GF-D8 (cell line): ENCODE measurements at regions not wholly inside any gene's neighbourhood (a gene's known extent, or its start where the extent isn't known, plus 50 kb on each side); places are given as distances from the start of the nearest gene placed in this dataset.

Experiments used
- DNase-seq: peaks from one replicate; lab custom pipeline; 2025; lab: John Stamatoyannopoulos, UW

DNA sequence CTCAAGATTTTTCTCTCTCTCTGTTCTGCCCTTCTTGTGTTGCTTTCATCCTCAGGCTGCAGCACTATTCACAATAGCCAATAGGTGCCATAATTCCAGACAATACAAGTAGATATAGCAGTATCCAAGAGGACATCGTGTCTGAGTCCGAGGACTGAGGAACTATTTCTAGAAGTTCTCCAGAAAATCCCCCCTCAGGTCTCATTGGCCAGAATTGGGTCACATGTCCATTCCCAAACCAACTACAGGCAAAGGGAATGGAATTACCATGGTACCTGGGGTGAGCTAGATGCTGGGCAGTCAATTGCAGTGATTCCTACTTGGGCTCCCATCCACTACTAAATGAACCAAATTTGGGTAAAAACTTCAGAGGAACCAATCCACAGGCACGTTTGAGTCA is 301.9 kb upstream of the RASGEF1B start:
- DNase-seq, result no peak

DNA sequence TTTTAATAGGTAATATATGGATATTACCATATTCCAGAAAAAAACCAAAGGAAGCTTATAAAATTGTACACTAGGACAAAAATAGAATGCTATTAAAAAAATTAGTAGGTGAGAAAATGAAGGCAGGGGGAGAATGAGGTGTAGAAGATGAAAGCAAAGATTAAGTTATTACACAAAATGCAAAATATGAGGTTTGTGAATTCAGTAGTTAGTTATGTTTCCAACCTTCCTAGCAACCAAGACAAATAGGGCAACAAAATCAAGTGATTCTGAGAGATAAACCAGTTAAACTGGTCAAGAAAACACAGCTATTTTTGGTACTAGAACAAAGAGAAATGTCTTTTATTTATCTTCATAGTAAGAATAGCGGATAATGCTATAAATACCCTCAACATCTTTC is 300.0 kb upstream of the RASGEF1B start:
- no peak for DNase-seq

GRCh38 chr4:81769244-81769643 is 297.5 kb upstream of the RASGEF1B start:
- DNase-seq, result no peak

DNA sequence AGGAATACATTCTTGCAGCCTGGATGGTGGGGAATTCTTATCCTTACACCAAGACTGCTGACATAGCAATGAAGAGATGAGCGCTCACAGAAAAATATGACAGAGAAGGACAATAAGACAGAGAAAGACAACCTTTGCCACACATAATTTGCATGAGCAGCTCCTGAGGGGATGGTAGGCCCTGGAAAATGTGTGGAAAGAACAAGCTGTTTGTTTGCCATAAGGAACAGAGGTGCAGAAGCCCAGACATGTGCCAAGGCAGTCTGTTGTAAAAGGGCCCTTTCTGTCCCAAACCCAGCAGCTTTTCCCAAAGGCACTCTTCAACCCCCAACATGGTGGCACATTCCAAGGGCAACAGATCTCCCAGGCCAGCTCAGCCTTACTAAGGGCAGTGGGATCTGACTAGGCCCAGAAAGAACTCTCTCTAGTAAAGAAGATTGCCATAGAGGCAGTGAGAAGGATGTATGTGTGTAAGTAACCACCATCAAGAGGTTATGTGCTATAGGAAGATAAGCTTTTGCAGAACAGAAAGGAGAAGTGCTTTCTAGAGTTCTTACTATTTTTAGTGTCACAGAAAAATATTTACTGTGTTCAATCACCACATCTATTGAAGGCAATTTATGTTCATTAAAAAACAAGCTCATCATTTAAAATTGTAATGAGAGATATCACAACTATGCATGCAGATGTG is 287.0 kb upstream of the RASGEF1B start:
- no peak for DNase-seq

DNA sequence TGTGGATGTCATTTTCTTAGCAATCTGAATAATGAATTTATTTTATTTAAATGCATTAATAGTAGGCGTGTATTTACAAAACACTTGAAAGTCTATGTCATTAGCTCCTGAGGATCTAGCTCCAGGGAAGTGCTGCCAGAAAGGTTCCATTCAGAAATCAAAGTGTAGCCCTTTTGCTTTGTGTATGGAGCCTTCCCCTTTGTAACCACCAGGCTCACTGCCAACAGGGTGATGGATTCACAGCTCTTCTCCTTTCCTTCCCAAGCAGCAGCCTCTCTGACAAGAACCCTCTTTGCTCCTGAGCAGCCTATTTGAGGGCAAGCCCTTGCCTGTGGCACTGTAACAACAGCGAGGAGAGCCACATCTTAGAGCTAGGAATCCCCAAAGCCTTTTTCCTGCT is 286.0 kb upstream of the RASGEF1B start:
- DNase-seq, result no peak

DNA sequence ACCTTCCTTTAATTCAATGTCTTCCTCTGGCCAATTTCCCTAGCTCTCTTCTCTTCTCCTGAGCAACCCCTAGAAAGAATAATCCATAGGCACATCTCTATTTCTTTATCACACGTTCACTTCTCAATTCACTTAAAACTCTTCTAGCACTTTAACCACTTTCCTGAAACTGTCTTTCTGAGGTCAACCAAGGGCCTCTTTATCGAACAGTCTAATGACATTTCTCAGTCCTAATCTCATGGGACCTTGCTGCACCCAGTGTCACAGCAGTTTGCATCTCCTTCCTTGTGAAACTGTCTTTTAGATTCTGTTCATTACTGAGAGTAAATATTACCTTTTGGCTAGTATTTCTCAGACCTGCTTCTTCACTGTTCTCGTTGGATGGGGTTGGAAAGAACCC is 285.3 kb upstream of the RASGEF1B start:
- DNase-seq, result no peak

DNA sequence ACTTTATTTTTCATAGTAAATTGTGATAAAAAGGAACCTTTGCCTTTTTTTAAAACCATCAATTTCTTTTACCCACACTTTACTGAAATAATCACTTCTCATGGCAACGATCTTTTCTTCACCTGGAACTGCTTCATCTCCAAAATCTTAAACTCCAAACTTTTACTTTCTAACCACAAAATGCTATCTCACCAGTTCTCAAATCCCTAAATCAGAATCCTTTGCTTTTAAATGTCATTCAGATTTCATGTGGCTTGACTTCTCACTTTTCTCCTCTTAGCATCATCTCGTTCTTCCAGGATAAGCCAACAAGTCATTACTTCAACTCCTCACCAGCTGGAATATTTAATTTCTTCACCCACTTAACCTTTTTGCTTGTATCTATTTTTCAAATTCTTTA is 284.3 kb upstream of the RASGEF1B start:
- DNase-seq, result no peak

DNA sequence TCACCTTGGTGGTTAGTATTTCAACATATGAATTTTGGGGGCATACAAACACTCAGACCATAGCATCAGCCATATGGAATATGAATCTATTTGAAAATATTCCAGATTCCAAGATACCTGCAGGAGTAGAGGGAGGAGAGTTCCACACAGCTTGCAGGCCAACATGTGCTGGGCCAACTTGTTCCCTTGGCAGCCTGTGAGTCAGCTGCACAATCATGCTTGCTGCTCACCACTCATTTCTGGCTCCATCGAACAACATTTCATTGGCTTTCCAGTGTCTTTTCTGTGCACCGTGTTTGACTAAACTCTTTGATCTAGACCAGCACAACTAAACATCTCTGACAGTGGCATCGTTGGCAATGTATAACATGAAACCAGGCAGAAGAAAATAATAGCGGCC is 282.5 kb upstream of the RASGEF1B start:
- DNase-seq, result no peak

DNA sequence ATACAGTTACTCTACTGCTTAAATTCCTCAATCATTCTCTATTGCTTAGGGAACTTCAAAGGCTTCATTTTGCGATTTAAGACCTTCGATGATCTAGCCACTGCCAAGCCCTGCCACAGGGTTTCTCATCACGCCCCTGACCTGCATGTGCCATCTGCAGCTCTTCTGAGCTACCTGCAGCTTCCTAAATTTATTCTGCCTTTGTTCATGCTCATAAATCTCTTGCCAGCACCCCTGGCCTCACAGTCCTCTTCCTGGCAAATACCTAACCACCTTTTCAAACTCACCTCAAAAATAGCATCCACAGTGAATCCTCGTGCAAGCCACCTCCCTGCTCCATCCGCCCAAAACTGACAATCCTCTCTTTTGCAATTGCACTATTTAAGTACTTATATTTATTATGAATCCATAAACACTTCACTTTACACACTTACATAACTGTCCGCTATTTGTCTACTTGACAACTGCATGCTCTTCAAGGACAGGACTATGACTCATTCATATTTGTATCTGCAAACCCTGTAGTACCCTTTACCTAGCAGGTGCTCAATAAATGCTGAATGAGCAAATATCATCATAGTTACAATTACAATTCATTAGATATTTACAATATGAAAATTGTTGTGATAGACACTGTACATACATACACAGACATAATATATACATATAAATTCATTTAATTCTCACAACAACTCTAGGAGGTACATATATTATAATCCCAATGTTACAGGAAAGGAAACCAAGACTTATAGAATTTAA is 280.0 kb upstream of the RASGEF1B start:
- no peak for DNase-seq

GRCh38 chr4:81747242-81747930 is 275.7 kb upstream of the RASGEF1B start:
- peak; percentile 37 for DNase-seq

DNA sequence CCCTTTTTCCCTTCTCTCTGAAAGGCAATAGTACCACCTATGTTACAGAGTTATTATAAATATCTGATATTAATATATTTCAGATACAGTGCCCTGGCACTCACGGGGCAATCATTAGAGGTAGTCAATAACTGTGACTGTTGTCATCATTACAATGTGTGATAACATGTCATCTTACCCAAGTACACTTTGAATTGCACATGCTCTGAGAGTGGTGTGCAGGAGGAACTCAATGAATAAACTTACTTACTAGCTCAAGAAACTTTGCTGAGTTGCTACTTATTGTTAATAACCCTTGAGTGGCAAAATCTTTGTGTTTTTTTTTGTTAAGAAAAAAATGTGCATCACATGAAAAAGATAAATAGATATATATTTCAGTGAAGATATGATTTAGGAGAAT is 275.1 kb upstream of the RASGEF1B start:
- DNase-seq, result no peak

DNA sequence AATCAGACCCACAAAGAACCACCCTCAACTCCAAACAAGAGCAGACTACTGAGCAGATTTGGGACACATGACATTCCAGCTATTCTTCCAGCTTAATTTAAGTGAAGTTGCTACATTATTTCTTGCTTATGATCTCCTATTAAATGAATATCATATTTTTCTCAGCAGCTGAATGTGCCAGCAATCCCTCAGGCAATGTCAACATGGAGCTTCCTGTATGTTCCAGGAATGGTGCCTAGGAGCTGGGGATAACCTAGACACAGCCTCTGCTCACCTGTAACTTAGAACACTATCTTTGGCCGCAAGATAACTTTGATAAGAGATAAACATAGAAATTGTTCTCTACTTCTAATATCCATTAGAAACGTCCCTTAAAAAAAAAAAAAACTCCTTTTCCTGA is 274.4 kb upstream of the RASGEF1B start:
- no peak for DNase-seq

DNA sequence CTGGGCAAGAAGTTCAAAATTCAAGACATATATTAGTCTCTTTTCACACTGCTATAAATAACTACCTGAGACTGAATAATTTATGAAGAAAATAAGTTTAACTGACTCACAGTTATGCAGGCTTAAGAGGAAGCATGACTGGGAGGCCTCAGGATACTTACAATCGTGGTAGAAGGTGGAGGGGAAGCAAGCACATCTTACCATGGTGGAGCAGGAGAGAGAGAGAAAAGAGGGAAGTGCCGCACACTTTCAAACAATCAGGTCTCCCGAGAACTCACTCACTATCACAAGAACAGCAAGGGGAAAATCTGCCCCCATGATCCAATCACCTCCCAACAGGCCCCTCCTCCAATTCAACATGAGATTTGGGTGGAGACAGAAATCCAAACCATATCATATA is 273.3 kb upstream of the RASGEF1B start:
- DNase-seq, result no peak

GRCh38 chr4:81743731-81744435 is 272.2 kb upstream of the RASGEF1B start:
- no peak for DNase-seq

GRCh38 chr4:81740487-81740886 is 268.8 kb upstream of the RASGEF1B start:
- no peak for DNase-seq

DNA sequence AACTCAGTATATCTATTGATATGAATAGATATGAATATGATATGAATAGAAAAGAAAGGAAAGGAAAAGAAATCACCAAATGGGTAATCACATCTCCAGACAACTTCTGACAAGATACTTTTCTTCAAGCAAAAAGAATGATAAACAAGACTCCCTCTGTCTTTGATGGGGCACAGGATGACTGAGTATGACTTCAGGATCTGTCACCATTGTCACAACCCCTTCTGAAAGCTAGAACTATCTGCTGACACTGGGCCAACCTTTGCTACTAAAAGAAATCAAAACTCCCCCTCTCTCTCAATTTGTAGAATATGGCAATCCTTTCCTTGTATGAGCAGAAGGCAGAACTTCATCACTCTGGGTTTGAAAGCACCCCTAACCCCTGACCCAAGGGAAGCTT is 267.2 kb upstream of the RASGEF1B start:
- DNase-seq, result no peak

- no peak for DNase-seq
Observed at GRCh38 chr4:81737865-81738559, 266.3 kb upstream of the RASGEF1B start.

DNA sequence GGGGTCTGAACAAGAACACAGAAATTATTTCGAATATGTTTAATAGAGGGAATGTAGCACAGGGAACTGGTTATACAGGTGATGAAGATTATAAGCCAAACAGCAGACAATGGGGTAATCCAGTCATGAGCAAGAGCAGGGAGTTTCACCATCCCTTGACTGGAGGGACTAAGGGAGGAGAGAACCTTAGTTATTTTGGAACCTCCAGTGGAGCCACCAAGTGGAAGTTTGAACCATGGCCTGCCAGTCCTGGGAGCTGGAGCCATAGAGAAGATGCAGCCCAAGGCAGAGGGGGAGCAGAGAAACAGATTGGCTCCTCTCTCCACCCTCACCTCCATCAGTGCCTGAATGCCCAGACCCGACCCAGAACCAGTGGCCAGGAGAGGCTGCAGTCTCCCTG is 264.6 kb upstream of the RASGEF1B start:
- no peak for DNase-seq

GRCh38 chr4:81732980-81733379 is 261.3 kb upstream of the RASGEF1B start:
- DNase-seq, result no peak

GRCh38 chr4:81724925-81725329 is 253.2 kb upstream of the RASGEF1B start:
- no peak for DNase-seq

DNA sequence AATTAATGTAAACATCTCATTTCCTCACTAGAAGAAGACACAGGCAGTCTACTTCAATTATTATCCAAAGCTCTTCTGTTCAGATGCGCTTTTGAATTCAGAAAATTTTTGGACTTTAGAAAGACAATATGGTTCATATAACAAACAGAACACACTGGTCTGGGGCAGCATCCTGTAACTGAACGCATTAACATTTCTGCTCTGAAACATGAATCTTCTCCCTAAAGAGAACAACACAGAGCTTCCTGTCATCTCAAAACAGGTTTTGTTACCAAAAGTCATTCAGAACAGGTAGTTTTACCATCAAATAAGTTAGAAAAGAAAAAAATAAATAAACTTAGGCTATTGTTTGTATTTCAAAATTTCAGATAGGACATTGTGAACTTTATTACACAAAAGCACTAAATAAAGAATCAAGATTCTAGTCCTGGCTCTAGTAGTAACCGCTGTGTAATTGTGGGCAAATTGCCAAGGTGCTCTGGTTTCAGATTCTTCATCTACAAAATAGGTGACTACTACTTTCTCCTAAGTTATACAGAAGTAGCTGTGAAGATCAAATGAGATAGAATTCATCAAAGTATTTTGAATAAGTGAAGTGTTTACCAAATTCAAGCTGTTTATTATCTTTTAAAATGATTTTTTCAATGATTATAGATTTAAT is 252.3 kb upstream of the RASGEF1B start:
- DNase-seq, result no peak
